Sigmoid colon (tissue), 4 donors: ENCODE measurements at regions not wholly inside any gene's neighbourhood (a gene's known extent, or its start where the extent isn't known, plus 50 kb on each side); places are given as distances from the start of the nearest gene placed in this dataset.

Experiments used
- CTCF ChIP-seq, 4 experiments: fragments of 450-650 bp in 3 of 4; fragments of 200-600 bp in 1 of 4; IDR thresholded peaks; one replicate each; pipeline ENCODE4 v1.5.1; 2016 to 2019; ENCODE audit warnings: antibody characterized with exemption in 4 of 4, mild to moderate bottlenecking in 3 of 4, moderate library complexity in 2 of 4
- POLR2A ChIP-seq, 2 donors: fragments of 450-650 bp; IDR thresholded peaks; one replicate each; pipeline ENCODE4 v1.6.1; 2016; ENCODE audit warnings: antibody characterized with exemption in 2 of 2, mild to moderate bottlenecking in 2 of 2, moderate library complexity in 2 of 2
- POLR2AphosphoS5 ChIP-seq, 4 donors: sonication (generic); formaldehyde crosslinking; IDR thresholded peaks; one replicate each; pipeline ENCODE4 v1.6.1; 2017; ENCODE audit warnings: antibody characterized with exemption in 4 of 4

- TF ChIP-seq CTCF (IDR thresholded peaks at IDR 0.05) (no peak), POLR2A (IDR thresholded peaks at IDR 0.05) (no peak), POLR2AphosphoS5 (IDR thresholded peaks at IDR 0.05) (no peak)
Observed at GRCh38 chr6:152848919-152849318, 98.3 kb downstream of the VIP start.
